ENCODE measurements at regions not wholly inside any gene's neighbourhood (a gene's known extent, or its start where the extent isn't known, plus 50 kb on each side); places are given as distances from the start of the nearest gene placed in this dataset.

- no peak for DNase-seq
Observed at GRCh38 chr2:13019781-13020180, 303.0 kb downstream of the TRIB2 start.

- no peak for DNase-seq
Observed at GRCh38 chr2:13020469-13020868, 303.7 kb downstream of the TRIB2 start.

- DNase-seq = no peak
Observed at GRCh38 chr2:13021470-13021957, 304.8 kb downstream of the TRIB2 start.

GRCh38 chr2:13030606-13031005 is 313.9 kb downstream of the TRIB2 start:
- no peak for DNase-seq

GRCh38 chr2:13034861-13035260 is 318.1 kb downstream of the TRIB2 start:
- DNase-seq = no peak

GRCh38 chr2:13035866-13036265 is 319.1 kb downstream of the TRIB2 start:
- no peak for DNase-seq

DNA sequence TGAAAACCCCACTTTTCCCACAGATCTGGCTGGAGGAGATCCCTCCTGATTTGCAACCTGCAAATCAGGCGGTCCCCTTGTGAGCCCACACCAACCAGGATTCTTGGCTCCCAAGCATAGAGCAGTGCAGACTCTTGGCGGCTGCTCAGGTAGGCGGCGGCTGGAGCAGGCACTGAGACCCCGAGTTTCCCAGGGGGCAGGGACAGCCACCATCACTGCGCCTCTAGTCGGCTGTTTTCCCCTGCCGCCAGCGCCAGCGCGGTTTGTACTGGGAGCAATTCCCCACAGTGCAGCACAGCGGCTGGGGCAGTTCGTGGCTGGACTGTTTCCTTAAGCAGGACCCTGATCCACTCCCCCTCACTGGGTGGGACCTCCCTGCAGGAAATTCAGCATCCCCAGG is 323.3 kb downstream of the TRIB2 start:
- no peak for DNase-seq

GRCh38 chr2:13046557-13047165 is 329.9 kb downstream of the TRIB2 start:
- no peak for DNase-seq

- DNase-seq = no peak
Observed at GRCh38 chr2:13050764-13051163, 334.0 kb downstream of the TRIB2 start.

DNA sequence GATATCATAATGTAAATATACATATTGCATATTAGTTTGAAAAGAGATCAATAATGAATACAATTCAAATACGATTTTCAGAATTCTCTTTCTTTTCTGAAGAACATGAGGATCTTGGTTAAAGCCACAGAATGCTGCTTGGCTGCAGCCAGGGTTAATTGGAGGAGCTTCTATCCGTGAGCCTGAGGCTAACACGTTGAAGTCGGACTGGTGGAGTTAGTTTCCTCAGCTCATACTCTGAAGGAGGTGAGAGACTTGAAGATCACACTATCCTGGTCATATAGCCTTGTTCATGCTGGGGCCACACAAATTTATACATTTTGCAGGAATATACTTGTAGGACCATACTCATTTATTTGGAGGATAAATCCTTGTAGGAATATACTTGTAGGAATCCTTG is 335.8 kb downstream of the TRIB2 start:
- DNase-seq = no peak

- no peak for DNase-seq
Observed at GRCh38 chr2:13056259-13056843, 339.6 kb downstream of the TRIB2 start.

GRCh38 chr2:13057671-13058070 is 340.9 kb downstream of the TRIB2 start:
- DNase-seq = no peak

DNA sequence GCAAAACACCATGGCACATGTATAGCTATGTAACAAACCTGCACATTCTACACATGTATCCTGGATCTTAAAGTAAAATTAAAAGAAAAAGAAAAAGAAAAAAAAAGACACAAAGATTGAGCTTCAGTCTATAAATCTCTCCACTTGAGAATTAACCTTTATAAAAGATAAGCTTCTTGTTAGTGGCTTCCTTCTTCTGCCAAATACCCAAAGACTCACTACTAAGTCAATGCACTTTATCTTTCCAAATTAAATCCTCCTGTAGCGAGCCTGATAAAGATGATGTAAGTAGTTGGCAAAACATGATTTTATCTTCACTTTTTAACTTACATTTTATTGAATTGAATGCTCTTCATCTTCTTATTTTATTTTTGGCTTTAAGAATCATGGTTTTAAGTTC is 349.9 kb downstream of the TRIB2 start:
- no peak for DNase-seq

DNA sequence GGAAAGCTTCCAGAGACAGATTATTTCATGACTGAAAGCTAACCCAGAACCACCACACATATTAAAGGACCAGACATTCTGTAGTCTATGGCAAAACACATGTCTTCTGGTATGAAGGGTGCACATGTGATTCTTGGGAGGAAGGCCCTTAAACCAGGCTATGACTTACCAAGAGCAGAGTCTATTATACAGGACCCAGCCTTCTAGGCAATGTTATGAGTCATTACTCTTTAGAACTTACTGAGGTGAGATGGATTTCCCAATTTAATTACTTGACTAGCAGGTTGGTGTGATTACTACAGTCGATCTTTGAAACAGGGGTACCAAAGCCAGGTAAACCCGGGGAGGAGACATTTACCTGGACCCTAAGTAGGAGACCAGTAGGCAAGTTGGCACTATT is 350.8 kb downstream of the TRIB2 start:
- no peak for DNase-seq

DNA sequence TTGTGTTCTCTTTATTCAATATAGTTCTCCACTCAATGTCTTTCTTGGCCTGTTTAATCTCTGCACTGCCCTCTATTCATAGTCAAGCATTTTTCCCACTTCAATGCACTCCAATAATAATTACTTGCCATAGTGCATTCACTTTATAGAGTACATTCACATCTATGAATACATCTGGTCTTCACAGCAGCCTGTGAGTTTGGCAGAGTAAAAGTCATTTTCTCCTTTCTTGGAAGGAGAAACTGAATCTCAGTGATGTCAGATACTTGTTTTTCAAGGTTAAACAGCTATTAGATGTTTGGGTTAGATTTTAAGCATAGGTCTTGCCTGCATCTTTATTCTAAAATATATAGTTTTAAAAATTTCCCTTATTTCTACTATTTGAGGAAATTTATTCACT is 373.2 kb downstream of the TRIB2 start:
- no peak for DNase-seq

DNA sequence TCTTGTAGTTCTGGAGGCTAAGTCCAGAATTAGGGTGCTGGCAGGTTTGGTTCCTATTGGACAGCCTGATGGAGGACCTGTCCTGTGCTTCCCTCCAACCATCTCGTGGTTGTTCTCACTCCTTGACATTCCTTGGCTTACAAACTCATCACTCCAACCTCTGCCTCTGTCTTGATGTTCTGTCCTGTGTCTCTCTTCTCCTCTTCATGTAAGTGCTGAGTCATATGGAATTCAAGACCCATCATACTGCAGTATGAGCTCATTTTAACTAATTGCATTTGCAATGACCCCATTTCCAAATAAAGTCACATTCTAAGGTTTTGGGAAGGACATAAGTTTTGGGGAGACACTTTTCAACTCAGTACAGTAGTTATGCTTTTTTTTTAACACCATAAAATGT is 374.7 kb downstream of the TRIB2 start:
- DNase-seq = no peak

DNA sequence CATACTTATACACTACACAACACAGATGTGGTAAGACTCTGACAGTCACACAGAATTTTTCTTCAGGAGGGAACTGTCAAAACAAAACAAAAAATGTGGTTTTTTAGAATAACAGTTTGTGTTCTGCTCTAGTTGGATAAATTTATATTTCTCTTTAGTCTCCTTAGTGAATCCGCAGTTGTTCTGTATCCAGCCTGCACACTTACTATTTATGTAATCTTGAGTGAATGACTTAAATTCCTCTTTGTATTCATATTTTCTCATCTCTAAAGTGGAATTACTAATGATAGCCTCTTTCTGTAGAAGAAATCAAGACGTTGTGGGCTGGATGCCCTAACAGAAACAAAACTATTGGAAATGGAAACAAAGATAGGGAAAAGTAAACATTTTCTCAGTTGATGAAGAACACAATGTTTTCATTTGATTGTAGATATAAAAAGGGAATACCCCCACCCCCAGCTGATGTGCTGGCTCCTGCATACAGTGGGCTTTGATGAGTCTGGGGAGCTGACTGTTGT is 375.2 kb downstream of the TRIB2 start:
- DNase-seq = no peak

GRCh38 chr2:13093416-13093991 is 376.8 kb downstream of the TRIB2 start:
- no peak for DNase-seq

DNA sequence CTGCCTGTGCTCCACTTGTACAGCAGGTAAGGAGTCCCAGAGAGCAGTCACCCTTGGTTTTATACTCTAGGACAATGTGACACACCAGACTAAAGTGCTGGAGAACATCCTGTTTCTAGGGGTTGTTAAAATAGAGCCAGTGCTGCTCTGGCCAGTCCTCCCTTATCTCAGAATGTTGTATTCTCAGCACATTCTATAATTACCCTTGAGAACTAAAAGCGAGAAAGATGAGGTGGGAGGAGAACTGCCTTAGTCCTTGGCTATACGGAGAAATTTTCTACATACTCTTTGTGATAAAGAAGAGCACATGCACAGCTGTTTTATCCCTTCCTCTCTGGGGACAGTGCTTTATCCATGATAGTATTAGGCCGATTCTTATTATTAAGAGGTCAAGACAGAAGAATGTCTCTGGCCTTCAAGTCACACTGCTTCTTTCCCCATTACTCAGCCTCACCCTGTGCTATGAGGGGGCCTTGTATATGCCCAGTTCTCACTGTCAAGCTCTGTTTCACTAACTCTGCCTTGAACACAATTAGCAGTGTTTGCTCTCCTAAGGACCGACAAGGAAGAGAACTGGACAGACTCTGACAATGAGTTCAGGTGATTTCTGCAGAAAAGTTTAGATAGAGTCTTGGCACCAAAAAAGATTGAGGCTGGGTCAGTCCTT is 385.8 kb downstream of the TRIB2 start:
- DNase-seq = no peak

GRCh38 chr2:13103151-13103550 is 386.4 kb downstream of the TRIB2 start:
- no peak for DNase-seq

DNA sequence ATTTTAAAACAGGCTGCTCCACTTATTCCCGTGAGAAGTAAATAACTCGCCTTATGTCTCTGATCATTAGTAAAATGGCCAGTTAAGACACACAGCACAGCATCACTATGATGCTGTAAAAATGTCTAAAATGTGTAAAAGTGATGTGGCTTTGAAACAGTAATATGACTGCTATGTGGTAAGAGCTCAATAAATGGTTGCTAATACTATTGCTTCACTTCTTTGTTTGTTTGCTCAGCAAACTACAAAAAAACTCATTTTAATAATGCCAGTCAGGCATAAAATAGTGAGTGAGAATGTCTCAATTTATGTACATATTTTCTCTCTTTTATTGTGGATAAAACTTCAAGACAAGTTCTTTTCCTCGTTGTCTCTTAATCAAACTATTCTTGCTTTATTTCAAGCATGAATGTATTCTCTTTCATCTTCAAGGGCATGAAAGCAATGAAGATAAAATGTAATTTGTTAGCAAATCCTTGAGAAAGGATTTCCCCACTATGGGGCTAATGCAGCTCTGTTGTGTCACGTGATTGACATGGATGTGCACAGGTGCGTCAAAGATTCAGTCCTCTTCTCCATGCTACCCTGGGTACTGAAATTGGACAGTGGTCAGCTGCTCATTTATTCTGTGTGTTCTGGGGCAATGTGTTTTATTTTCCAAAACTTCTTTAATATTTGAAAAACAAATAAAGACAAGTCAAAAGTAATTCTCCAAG is 387.2 kb downstream of the TRIB2 start:
- no peak for DNase-seq

GRCh38 chr2:13104723-13105122 is 388.0 kb downstream of the TRIB2 start:
- DNase-seq = no peak

GRCh38 chr2:13106302-13106701 is 389.6 kb downstream of the TRIB2 start:
- no peak for DNase-seq

Measured in CD4-positive, alpha-beta T cell treated with Interleukin-6 for 4 hours (primary cell).